DND-41 (cell line): ENCODE measurements at regions not wholly inside any gene's neighbourhood (a gene's known extent, or its start where the extent isn't known, plus 50 kb on each side); places are given as distances from the start of the nearest gene placed in this dataset.

Experiments
- EZH2 ChIP-seq: IDR thresholded peaks from 3 replicates; pipeline ENCODE4 v1.6.1; 2012; ENCODE audit warnings: borderline replicate concordance, low read depth, mild to moderate bottlenecking, moderate library complexity, low read length, inconsistent platforms; ENCODE audit not compliant: severe bottlenecking
- TF ChIP-seq, protein P1 (sequence below): IDR thresholded peaks from 2 replicates; pipeline ENCODE4 v1.5.1; 2012; ENCODE audit warnings: borderline replicate concordance, low read length, moderate library complexity, mild to moderate bottlenecking; ENCODE audit not compliant: poor library complexity, severe bottlenecking; ENCODE audit errors: extremely low read depth

DNA sequence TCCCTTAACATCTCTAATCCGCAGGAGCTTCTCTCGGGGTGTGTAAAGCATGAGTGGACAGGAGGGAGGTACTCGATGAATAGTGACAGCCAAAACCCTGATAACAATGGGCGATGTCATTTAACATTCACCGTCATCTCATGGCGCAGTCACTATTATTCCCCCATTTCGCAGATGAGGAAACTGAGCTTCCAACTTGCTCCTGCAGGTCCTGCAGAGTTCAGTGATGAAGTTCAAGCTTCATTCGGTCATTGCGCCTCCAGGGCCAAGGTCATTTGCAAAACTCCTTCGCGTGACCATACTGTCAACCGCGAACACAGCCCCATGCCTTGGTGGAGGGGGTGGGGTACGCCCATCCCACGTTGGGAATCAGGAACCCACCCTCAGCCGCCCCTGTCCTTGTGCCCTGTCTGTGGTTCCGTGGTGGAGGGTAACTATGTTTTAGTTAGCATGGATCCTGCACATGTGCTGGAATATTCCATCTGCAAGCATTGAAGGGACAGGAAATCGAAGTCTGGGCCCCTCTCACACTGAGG lies 215.5 kb downstream of the TFCP2L1 start:
- TF ChIP-seq, protein P1, sequence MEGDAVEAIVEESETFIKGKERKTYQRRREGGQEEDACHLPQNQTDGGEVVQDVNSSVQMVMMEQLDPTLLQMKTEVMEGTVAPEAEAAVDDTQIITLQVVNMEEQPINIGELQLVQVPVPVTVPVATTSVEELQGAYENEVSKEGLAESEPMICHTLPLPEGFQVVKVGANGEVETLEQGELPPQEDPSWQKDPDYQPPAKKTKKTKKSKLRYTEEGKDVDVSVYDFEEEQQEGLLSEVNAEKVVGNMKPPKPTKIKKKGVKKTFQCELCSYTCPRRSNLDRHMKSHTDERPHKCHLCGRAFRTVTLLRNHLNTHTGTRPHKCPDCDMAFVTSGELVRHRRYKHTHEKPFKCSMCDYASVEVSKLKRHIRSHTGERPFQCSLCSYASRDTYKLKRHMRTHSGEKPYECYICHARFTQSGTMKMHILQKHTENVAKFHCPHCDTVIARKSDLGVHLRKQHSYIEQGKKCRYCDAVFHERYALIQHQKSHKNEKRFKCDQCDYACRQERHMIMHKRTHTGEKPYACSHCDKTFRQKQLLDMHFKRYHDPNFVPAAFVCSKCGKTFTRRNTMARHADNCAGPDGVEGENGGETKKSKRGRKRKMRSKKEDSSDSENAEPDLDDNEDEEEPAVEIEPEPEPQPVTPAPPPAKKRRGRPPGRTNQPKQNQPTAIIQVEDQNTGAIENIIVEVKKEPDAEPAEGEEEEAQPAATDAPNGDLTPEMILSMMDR = no peak
- TF ChIP-seq EZH2 = no peak
